K562 (cell line): ENCODE measurements at regions not wholly inside any gene's neighbourhood (a gene's known extent, or its start where the extent isn't known, plus 50 kb on each side); places are given as distances from the start of the nearest gene placed in this dataset.

Experiments used
- ERF ChIP-seq: fragments of 450-650 bp; formaldehyde crosslinking; IDR thresholded peaks from 2 replicates; pipeline ENCODE4 v1.4.0; 2020; ENCODE audit warnings: mild to moderate bottlenecking, mixed read lengths
- HNRNPLL ChIP-seq: fragments of 200-400 bp; formaldehyde crosslinking; IDR thresholded peaks from 2 replicates; pipeline ENCODE4 v1.6.1; 2017; ENCODE audit warnings: low read length, low read depth, mild to moderate bottlenecking; ENCODE audit not compliant: poor library complexity, severe bottlenecking
- SUPT5H ChIP-seq: fragments of 450-650 bp; IDR thresholded peaks from 2 replicates; pipeline ENCODE4 v1.6.1; 2016
- TAF9B ChIP-seq: fragments of 450-650 bp; IDR thresholded peaks from 2 replicates; pipeline ENCODE4 v1.6.1; 2018; ENCODE audit warnings: mild to moderate bottlenecking; ENCODE audit not compliant: partially characterized antibody
- ZBTB1 ChIP-seq: sonication (generic); formaldehyde crosslinking; IDR thresholded peaks from 2 replicates; pipeline ENCODE4 v1.8.1; 2023; ENCODE audit warnings: missing genetic modification reagents, low read depth, mild to moderate bottlenecking, borderline replicate concordance
- TF ChIP-seq, protein P1 (sequence below): fragments of 450-650 bp; IDR thresholded peaks from 2 replicates; pipeline ENCODE4 v1.6.1; 2016; ENCODE audit warnings: low read depth

- TF ChIP-seq, protein P1, sequence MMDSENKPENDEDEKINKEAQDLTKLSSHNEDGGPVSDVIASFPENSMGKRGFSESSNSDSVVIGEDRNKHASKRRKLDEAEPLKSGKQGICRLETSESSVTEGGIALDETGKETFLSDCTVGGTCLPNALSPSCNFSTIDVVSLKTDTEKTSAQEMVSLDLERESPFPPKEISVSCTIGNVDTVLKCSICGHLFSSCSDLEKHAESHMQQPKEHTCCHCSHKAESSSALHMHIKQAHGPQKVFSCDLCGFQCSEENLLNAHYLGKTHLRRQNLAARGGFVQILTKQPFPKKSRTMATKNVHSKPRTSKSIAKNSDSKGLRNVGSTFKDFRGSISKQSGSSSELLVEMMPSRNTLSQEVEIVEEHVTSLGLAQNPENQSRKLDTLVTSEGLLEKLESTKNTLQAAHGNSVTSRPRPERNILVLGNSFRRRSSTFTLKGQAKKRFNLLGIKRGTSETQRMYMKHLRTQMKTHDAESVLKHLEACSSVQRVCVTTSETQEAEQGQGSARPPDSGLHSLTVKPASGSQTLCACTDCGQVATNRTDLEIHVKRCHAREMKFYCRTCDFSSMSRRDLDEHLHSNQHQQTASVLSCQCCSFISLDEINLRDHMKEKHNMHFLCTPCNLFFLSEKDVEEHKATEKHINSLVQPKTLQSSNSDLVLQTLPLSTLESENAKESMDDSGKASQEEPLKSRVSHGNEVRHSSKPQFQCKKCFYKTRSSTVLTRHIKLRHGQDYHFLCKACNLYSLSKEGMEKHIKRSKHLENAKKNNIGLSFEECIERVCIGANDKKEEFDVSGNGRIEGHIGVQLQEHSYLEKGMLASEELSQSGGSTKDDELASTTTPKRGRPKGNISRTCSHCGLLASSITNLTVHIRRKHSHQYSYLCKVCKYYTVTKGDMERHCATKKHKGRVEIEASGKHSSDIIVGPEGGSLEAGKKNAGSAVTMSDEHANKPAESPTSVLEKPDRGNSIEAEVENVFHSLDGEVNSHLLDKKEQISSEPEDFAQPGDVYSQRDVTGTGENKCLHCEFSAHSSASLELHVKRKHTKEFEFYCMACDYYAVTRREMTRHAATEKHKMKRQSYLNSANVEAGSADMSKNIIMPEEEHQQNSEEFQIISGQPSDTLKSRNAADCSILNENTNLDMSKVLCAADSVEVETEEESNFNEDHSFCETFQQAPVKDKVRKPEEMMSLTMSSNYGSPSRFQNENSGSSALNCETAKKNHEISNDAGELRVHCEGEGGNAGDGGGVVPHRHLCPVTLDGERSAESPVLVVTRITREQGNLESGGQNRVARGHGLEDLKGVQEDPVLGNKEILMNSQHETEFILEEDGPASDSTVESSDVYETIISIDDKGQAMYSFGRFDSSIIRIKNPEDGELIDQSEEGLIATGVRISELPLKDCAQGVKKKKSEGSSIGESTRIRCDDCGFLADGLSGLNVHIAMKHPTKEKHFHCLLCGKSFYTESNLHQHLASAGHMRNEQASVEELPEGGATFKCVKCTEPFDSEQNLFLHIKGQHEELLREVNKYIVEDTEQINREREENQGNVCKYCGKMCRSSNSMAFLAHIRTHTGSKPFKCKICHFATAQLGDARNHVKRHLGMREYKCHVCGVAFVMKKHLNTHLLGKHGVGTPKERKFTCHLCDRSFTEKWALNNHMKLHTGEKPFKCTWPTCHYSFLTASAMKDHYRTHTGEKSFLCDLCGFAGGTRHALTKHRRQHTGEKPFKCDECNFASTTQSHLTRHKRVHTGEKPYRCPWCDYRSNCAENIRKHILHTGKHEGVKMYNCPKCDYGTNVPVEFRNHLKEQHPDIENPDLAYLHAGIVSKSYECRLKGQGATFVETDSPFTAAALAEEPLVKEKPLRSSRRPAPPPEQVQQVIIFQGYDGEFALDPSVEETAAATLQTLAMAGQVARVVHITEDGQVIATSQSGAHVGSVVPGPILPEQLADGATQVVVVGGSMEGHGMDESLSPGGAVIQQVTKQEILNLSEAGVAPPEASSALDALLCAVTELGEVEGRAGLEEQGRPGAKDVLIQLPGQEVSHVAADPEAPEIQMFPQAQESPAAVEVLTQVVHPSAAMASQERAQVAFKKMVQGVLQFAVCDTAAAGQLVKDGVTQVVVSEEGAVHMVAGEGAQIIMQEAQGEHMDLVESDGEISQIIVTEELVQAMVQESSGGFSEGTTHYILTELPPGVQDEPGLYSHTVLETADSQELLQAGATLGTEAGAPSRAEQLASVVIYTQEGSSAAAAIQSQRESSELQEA, result no peak
- no peak for TF ChIP-seq ZBTB1
- no peak for TF ChIP-seq SUPT5H
- no peak for TF ChIP-seq HNRNPLL
- no peak for TF ChIP-seq ERF (CRISPR knock-in tag)
- no peak for TF ChIP-seq TAF9B
- TF ChIP-seq, all 486 proteins: peak for 0
Observed at GRCh38 chr17:71252436-71252835, 868.4 kb upstream of the SOX9 start (continued).
